HPDE6-E6E7 (cell line): ENCODE measurements at regions not wholly inside any gene's neighbourhood (a gene's known extent, or its start where the extent isn't known, plus 50 kb on each side); places are given as distances from the start of the nearest gene placed in this dataset.
"Not testable (repeated sequence)": the region's sequence is repeated elsewhere in the genome, so short reads cannot be mapped to it uniquely, and the experiment has no call there.

Experiments
- DNase-seq: peaks from one replicate; pipeline ENCODE4 v3.0.0; 2011; ENCODE audit warnings: missing footprints; ENCODE audit errors: extremely low spot score

- DNase-seq, result no peak
Measured at GRCh38 chr2:23008951-23009350, 376.0 kb upstream of the KLHL29 start.

DNA sequence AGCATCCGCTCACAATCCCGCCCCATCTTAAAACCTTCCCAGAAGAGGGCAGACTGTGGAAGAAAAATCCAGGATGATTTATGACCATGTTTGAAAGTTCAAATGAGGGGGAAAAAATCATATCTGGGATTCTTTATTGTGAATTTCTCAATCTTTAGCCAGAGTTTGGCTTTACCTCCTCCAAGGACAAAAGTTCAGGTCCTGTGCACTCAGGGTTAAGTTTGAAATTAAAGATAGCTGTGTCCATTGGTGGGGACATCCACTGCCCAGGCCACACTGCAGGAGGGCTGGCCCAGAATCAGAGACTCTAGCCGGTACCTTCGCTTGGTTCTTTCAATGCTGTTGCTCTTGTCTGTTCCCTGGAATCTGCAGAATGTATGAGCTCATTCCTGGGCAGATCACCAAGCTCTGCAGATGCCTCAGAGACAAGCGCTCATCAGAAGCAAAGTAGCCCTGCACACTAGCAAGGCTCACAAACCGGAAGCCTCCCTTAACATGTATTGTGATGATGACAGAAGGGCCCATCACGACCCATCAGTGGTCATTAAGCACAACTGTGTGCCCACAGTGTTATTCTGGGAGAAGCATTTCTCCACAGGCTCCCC, 375.3 kb upstream of the KLHL29 start:
- DNase-seq, result no peak

GRCh38 chr2:23012499-23012898, 372.5 kb upstream of the KLHL29 start:
- no peak for DNase-seq

DNA sequence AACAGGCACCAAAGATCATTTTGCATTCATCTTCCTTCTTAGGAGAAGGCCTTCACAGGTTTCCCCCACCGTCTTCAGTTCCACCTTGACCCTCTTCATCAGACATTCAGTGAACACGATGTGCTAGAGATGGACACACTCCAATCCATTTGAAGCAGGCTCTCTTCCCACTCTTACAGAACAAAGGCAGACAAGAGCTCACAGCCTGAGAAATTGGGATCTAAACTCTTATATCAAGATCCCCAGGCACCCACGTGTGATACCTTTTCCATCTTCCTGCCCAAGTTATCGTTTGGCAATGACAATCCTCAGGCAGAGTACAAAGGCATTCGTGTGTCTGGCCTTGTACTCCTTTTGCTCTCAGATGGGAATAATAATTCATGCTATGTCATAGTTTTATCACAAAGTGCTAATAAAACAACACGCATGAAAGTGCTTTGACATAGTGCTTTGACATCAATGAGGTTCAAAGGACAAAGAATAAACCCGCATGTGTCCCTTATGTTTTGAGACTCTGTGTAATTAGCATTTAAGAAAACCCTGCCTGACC, 369.3 kb upstream of the KLHL29 start:
- no peak for DNase-seq

DNA sequence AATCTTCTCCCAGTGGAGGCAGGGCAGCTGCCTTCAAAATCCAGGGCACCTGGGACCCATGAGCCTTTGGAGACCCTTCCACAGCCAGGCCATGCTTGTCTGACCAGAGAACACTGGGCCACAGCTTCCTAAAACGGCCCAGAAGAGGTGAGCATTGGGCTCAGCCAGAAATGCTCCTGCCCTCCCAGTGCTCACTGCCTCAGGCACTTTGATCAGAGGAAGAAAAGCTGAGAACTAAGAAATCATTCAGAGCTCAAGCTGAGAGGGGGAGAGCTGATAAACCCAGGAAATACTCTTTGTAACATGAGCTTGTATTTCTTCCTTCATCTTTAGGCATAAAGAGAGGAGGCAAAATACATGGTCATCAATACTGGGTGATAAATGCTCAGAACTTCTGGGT, 365.5 kb upstream of the KLHL29 start:
- no peak for DNase-seq

DNA sequence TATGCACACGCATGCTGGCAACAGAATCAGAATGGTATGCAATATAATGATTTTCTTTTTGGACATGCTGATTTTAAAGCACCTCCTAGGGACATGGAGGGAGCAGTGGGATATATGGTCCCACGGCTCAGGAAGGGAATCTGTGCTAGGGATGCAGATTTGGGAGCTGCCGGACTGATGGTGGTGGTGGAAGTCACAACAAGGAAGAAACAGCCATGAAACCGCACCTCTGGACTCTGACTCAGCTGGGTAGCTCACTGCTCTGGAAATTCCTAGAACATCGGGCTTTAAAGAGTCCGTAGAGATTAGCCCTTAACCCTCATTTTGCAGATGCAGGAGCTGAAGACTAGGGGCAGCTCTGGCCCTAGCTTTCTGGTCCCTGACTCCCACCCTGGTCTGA, 364.3 kb upstream of the KLHL29 start:
- DNase-seq, result no peak

DNA sequence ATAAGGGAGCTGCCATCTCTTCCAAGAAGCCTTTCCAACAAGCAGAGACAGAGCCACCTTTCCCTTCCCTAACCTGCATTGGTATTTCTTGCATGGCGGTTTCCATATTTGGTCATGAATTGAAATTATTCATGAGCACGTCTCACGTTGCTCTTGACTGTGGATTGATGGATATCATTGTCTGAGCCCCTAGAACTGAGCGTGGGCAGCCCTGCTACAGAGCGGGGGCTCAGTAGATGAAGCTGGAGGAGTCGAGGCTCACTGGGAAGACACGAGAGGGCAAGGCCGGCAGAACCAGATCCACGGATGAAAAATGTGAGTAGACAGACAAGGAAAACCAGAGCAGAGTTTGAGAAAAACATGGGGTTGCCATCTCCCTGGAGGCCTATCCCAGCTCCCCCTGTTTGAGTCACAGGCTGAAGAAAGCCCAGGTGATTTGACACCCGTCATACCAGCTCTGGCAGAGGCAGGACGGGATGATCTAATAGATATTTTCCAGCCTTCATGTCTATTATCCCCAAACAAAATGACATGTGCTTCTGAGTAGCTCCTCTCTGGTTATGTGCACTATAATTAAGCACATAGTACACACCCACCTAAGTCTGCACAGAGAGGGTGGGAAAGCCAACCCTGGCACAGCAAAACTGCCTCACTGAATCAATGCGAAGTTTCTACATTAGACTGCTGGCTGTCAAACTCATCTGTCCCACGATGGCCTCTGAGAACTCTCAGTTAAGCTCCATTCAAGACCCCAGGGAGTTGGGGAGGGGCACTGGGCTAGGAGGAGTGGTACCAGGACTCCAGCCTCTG, 363.5 kb upstream of the KLHL29 start:
- no peak for DNase-seq

DNA sequence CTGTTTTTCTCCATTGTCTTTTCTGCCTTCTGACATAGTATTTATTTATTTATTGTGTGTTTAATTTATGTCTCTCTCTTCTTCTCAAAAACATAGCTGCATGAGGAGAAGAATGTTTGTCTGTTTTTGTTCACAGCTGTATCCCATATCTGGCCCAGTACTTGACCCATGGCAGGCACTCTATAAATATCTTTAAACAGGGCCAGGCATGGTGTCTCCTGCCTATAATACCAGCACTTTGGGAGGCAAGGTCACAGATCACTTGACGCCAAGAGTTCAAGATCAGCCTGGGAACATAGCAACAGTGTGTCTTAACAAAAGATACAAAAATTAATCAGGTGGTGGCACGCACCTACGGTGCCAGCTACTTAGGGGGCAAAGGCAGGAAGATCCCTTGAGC, 361.3 kb upstream of the KLHL29 start:
- DNase-seq, result no peak

DNA sequence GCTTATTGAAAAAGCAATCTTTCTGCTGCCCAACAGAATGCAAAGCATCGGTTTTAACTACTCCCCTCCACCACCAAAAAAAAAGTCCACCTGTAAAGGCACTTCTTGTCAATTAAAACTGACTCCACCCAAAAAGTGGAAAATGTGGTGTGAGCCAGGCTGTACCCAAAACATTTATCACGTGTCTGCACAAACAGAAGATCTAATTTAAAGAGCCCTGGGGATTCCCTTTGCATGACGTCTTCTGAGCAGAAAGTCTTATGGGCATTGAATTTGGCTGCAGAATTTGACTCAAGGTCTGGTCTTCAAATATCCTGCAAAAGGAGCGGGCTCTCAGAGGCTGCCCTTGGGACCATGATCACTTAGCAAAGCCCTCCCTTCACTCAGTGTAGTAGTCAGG, 358.3 kb upstream of the KLHL29 start:
- DNase-seq, result no peak

- no peak for DNase-seq
Measured at GRCh38 chr2:23027396-23027795, 357.6 kb upstream of the KLHL29 start.

DNA sequence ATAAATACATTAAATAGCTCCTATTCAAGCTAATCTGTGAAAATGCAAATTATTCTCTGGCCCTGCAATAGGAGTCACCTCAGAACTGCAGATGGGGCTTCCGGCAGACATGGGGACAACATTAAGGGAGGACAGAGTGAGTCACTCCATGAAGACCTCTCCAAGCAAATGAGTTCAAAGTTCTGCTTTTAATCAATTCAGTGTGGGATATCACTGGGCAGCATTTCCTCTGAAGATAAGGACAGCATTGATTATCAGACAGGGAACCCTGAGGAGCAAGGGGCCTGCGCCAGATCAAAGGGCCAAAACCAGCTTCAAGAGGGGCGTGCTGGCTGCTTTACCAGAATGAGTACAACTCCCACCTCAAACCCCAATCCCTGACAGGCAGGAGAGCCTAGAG, 356.9 kb upstream of the KLHL29 start:
- no peak for DNase-seq

- DNase-seq, result no peak
Measured at GRCh38 chr2:23029111-23029510, 355.9 kb upstream of the KLHL29 start.

GRCh38 chr2:23029951-23030350, 355.0 kb upstream of the KLHL29 start:
- DNase-seq, result no peak

DNA sequence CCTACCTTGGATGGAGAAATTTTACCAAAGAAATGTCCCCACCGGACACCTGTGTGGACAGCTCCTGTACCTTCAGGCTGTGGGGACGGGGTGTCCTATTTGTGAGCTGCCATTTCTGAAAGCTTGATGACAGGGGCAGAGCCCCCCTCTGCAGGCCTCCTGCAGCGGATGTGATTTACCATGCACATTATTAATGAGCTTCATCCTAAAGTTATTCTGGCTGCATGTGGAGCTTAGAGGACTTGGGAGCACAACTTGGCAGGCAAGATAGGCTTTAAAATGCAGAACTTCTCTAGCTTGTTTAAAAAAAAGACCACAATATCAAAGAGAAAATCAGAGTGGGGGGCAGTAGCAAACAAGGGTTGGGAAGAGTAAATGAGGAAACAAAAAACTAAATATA, 350.0 kb upstream of the KLHL29 start:
- no peak for DNase-seq

DNA sequence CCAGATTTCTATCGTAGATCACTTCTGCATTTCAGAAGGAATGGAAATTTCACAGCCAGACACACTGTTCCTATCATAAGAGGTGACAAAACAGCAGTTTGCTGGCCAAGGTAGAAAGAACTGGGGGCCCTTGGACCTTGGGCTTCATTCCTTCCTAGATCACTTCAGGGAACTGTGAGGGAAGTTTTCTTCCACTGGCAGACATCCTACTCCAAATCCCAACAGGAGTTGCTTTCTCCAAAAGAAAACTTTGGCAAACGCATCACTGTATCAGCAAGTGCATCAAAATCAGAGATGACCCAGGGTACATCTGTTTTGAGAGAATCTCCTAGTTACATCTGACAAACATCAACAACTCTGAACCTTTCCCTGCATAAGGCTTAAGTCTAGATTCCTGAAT, 348.4 kb upstream of the KLHL29 start:
- DNase-seq, result no peak

DNA sequence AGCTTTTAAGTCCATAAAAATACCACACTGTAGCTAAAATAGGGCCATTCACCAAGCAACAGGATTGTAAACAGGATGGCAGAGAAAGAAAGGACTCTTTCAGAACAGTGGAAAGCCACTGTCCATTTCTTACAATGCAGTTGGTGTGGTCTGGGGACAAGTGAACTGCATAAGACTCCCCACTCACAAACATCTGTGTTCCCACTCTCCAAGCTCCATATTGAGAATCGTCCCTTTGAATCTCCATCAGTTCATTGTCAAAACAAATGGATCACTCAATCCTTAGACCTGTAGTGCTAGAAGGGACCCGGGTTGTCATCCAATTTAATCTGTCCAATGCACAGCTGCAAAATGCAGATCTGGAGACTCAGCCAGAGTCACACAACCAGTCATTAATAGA, 347.4 kb upstream of the KLHL29 start:
- no peak for DNase-seq

GRCh38 chr2:23041443-23041842, 343.5 kb upstream of the KLHL29 start:
- no peak for DNase-seq

GRCh38 chr2:23042216-23042906, 342.6 kb upstream of the KLHL29 start:
- DNase-seq, result no peak

DNA sequence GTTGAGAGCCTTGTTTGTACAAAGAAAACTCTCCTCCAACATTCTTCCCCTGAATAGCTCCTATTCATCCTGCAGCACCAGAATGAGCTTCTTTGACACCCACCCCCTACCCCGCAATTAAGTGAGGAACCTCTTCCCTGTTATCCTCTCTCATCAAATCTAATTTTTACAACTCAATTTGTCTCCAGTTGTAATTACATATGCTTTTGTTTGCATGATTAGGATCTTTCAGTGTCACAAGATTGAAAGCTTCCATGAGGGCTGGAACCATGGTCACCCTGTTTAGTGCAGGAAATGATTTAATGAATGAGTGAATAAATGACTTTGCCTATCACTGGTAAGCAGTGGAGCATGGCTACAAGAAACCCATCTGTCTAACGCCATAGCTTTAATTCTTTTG, 334.6 kb upstream of the KLHL29 start:
- DNase-seq, result no peak

DNA sequence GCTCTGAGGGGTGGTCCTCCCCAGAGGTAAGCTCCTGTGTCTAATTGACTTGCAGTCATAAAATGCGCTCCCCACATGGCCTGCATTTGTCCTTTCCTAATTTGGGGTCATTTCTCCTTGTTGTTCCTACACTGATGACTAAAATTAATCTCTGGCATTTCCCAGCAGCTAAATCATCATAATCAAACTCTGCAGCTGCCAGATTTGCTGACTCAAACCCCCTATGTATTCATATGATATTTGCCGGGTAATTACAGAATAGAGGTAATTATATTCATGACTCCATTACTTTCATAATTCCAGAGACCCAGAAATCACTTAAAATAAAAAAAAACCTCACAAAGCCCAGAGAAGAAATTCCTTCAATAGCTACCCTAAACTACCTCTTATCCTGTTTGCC, 331.4 kb upstream of the KLHL29 start:
- DNase-seq, result no peak

DNA sequence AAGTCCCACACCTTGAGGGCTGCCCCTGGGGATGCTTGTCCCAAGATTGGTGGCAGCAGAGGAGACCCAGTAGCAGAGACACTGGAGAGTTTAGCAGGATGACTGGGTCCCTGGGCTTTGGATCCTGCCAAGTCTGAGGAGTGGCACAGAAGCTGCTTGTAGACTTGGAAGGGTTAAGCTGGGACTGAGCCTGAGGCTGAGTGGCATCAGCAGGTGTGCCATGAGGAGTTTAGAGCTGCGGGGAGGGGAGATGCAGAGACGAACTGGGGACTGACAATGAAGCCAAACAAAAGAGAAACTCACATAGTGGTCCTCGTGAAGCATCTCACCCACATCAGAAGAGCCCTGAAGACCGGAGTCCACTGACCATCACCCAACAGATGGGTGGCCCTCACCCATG, 329.7 kb upstream of the KLHL29 start:
- no peak for DNase-seq

DNA sequence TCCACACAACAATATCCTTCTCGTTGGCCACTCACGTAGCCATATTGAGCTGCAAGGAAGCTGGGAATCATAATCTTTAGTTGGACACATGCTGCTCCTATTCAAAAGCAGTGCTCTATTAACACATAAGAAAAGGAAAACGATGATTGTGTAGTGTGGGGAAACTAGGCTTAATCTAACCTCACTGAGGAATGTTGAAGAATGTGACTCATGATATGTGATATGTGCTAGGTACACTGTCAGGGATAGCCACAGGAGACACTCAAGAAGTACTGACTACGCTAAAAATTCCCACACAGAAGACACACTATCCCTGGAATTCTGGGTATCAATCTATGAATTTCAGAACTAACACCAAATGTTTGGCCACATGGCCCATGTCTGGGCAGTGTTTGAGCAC, 328.1 kb upstream of the KLHL29 start:
- not testable (repeated sequence) for DNase-seq

GRCh38 chr2:23058435-23058834, 326.5 kb upstream of the KLHL29 start:
- no peak for DNase-seq
